ENCODE measurements at regions not wholly inside any gene's neighbourhood (a gene's known extent, or its start where the extent isn't known, plus 50 kb on each side); places are given as distances from the start of the nearest gene placed in this dataset.

DNA sequence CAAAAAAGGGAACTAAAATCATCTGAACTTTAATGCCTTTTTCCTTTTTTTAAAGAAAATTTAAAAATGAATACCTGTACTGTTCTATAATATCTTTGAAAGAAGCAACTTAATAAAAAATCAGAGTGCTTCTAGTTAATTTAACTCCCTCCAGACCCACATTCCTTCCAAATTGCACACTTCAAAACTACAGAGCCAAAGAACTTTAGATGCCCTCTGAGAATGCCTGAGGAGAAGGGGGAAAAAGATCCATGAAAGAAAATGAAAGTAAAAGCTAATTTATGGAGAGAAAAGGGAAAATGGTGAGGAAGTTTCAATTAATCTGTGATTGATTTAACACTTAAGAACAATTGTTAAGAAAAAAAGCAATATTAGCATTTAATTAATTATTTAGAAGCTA, 1141.6 kb downstream of the IGSF11 start:
- Histone ChIP-seq H3K27ac (ENCODE audit: low read depth in 2 of 2, low read length in 2 of 2) (no peak overlapping the region), H3K9ac (ENCODE audit: low read length in 3 of 3) (no peak overlapping the region), H3K36me3 (ENCODE audit: control insufficient read depth in 2 of 3, insufficient read depth in 3 of 3, low read length in 3 of 3) (no peaks in the 10 kb centered on the region), H3K27me3 (ENCODE audit: control insufficient read depth, insufficient read depth, low read length) (no peaks in the 10 kb centered on the region), H3K4me3 (ENCODE audit: low read length in 3 of 3) (no peak overlapping the region), H3K9me3 (ENCODE audit: control insufficient read depth in 2 of 3, insufficient read depth in 1 of 3, low read length in 3 of 3) (peaks cover 0 to 3% (median 0%) of the 10 kb centered on the region in 3 donors), H3K4me1 (ENCODE audit: control insufficient read depth in 2 of 3, insufficient read depth in 2 of 3, low read depth in 1 of 3, low read length in 3 of 3) (no peaks in the 10 kb centered on the region)
- DNase-seq (no peak), FAIRE-seq (no peak)
- intact Hi-C loops (cut with DNase I), result no loop called here
- TF ChIP-seq, protein P1, sequence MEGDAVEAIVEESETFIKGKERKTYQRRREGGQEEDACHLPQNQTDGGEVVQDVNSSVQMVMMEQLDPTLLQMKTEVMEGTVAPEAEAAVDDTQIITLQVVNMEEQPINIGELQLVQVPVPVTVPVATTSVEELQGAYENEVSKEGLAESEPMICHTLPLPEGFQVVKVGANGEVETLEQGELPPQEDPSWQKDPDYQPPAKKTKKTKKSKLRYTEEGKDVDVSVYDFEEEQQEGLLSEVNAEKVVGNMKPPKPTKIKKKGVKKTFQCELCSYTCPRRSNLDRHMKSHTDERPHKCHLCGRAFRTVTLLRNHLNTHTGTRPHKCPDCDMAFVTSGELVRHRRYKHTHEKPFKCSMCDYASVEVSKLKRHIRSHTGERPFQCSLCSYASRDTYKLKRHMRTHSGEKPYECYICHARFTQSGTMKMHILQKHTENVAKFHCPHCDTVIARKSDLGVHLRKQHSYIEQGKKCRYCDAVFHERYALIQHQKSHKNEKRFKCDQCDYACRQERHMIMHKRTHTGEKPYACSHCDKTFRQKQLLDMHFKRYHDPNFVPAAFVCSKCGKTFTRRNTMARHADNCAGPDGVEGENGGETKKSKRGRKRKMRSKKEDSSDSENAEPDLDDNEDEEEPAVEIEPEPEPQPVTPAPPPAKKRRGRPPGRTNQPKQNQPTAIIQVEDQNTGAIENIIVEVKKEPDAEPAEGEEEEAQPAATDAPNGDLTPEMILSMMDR (IDR thresholded peaks at IDR 0.05; ENCODE audit: borderline replicate concordance, extremely low read depth, insufficient read depth), result no peak

DNA sequence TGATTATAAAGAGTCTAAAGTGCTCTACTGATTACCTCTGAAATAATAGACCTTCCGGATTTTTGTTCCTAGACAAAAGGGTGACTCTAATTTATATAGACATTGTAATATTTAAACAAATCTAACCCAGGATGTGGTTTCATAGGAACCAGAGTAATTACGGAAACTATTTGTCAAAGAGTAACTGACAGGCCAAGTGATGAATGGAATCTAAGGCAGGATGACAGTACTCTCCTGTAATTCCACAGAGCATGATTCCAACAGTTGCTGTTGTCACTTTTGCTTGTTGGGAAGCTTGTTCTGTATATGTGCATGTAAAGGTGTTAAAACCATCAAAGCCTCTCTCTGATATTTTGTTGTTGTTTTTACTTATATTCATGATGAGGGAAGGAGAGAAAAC, 1141.0 kb downstream of the IGSF11 start:
- H3K27ac ChIP-seq (ENCODE audit: low read depth in 2 of 2, low read length in 2 of 2), result no peak overlapping the region
- DNase-seq, result peak in 1 of 5 donors; percentile 13
- H3K27me3 ChIP-seq (ENCODE audit: control insufficient read depth, insufficient read depth, low read length), result no peaks in the 10 kb centered on the region
- intact Hi-C loops (cut with DNase I), result no loop called here
- FAIRE-seq, result no peak
- H3K9ac ChIP-seq (ENCODE audit: low read length in 3 of 3), result no peak overlapping the region
- H3K9me3 ChIP-seq (ENCODE audit: control insufficient read depth in 2 of 3, insufficient read depth in 1 of 3, low read length in 3 of 3), result peaks cover 0 to 3% (median 0%) of the 10 kb centered on the region in 3 donors
- TF ChIP-seq, protein P1 (IDR thresholded peaks at IDR 0.05; ENCODE audit: borderline replicate concordance, extremely low read depth, insufficient read depth), result no peak
- no peak overlapping the region for H3K4me3 ChIP-seq (ENCODE audit: low read length in 3 of 3)
- no peaks in the 10 kb centered on the region for H3K36me3 ChIP-seq (ENCODE audit: control insufficient read depth in 2 of 3, insufficient read depth in 3 of 3, low read length in 3 of 3)
- H3K4me1 ChIP-seq (ENCODE audit: control insufficient read depth in 2 of 3, insufficient read depth in 2 of 3, low read depth in 1 of 3, low read length in 3 of 3), result no peaks in the 10 kb centered on the region

DNA sequence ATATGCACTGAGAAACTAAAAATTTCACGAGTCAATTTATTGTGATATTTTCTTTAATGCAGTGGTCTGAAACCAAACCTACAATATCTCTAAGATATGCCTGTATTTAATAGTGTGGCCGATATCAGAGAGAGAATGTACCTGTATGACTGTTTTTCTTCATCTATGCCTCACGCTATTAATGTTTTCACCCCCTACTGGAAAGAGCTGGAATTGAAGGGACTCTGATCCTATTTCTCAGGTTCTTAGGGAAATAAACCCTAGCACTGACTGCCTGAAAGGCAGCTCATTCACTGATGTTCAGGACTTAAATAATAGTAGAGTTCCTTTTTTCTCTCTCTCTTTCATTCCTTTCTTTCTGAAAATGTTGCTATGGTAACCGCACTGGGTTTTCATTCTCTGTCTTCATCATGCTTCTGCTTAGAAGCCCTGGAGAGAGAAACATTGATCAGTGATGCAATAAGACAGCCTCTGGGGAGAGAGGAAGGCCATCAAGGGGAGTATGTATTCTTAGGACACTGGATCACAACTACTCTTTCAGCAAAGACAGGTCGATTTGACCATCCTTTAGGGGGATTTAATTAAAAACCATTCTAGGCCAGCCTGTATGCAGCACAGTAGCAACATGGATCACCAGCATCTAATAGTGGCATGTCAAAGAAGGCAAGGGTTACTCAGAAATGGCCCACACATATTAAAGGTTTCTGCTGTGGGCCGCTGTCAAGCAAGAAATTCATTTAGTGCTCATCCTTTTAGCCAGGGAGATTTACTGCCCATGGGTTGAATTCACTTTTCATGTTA, 1135.7 kb downstream of the IGSF11 start:
- H3K9me3 ChIP-seq (ENCODE audit: control insufficient read depth in 2 of 3, insufficient read depth in 1 of 3, low read length in 3 of 3), result peaks cover 0 to 3% (median 0%) of the 10 kb centered on the region in 3 donors
- H3K4me3 ChIP-seq (ENCODE audit: low read length in 3 of 3), result no peak overlapping the region
- FAIRE-seq, result no peak
- no peak overlapping the region for H3K27ac ChIP-seq (ENCODE audit: low read depth in 2 of 2, low read length in 2 of 2)
- no peaks in the 10 kb centered on the region for H3K27me3 ChIP-seq (ENCODE audit: control insufficient read depth, insufficient read depth, low read length)
- TF ChIP-seq, protein P1 (IDR thresholded peaks at IDR 0.05; ENCODE audit: borderline replicate concordance, extremely low read depth, insufficient read depth), result no peak
- no peaks in the 10 kb centered on the region for H3K4me1 ChIP-seq (ENCODE audit: control insufficient read depth in 2 of 3, insufficient read depth in 2 of 3, low read depth in 1 of 3, low read length in 3 of 3)
- no peaks in the 10 kb centered on the region for H3K36me3 ChIP-seq (ENCODE audit: control insufficient read depth in 2 of 3, insufficient read depth in 3 of 3, low read length in 3 of 3)
- H3K9ac ChIP-seq (ENCODE audit: low read length in 3 of 3), result no peak overlapping the region
- DNase-seq, result no peak
- intact Hi-C loops (cut with DNase I), result no loop called here

Measured in kidney (tissue), 13 donors.